GM23248 (cell line): ENCODE measurements at regions not wholly inside any gene's neighbourhood (a gene's known extent, or its start where the extent isn't known, plus 50 kb on each side); places are given as distances from the start of the nearest gene placed in this dataset.

ENCODE experiments used
- EZH2 ChIP-seq: fragments of 200-600 bp; sonication (generic); IDR thresholded peaks from 2 replicates; pipeline ENCODE4 v1.6.1; 2018; ENCODE audit warnings: antibody characterized with exemption, mild to moderate bottlenecking; ENCODE audit not compliant: insufficient read depth, poor library complexity, severe bottlenecking
- EZH2phosphoT487 ChIP-seq: fragments of 200-600 bp; sonication (generic); IDR thresholded peaks from 2 replicates; pipeline ENCODE4 v1.6.1; 2018; ENCODE audit warnings: antibody characterized with exemption, moderate library complexity, mild to moderate bottlenecking, low read depth; ENCODE audit not compliant: insufficient read depth

DNA sequence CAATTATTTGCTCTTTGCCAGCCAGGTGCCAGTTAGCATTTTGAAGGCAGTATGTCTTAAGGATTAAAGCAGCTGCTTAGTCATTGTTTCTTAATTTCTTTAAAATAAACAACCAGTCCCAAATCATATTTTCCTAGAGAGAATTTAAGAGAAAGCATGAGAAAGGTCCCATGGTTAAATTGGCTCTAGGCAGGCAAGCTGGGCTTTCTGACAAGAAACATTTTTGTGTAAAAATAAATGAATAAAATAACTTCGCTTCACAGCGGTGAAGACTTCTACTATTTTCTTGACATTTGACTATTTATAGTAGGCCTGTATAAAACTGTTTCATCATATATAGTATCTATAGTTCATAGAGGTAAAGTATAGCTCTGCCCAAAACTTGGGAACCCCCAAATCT, 617.7 kb upstream of the C9orf72 start:
- TF ChIP-seq EZH2phosphoT487 = no peak
- TF ChIP-seq EZH2 = no peak
